K562 (cell line): ENCODE measurements at regions not wholly inside any gene's neighbourhood (a gene's known extent, or its start where the extent isn't known, plus 50 kb on each side); places are given as distances from the start of the nearest gene placed in this dataset.

Source experiments
- ATAC-seq: fragments of 200-7000 bp; cut with Tn5 transposase; 3 replicates; pipeline ENCODE4 v1.9.1; 2020; ENCODE audit warnings: moderate library complexity
- BruUV-seq: library from RNA; stranded (reverse); fragments of 400-500 nt; replicated peaks from 2 replicates; lab custom pipeline; 2021; lab: Mats Ljungman, UMichigan
- CTCF ChIA-PET: fragments of 300-600 bp; formaldehyde crosslinking; extraction: SDS; loops from one replicate; lab custom pipeline; 2021; ENCODE audit warnings: low intra/inter-chr PET ratio; lab: Yijun Ruan, JAX
- POLR2A ChIA-PET: fragments of 300-600, 350-650 bp; sonication (Branson Sonifier 250); formaldehyde crosslinking; extraction: SDS; loops from one replicate; lab custom pipeline; 2021; ENCODE audit warnings: antibody characterized with exemption, inconsistent platforms; lab: Yijun Ruan, JAX
- DNase-seq, 4 experiments: peaks; one replicate each; pipeline versions ENCODE4 v3.0.0 to v3.0.0-alpha.2; 2011 to 2018; ENCODE audit warnings: low spot score in 3 of 4, mixed read lengths in 3 of 4; ENCODE audit errors: extremely low read depth in 1 of 4
- FAIRE-seq: peaks from 2 replicates; lab custom pipeline; 2011; peaks lifted over from hg19 to GRCh38; lab: Jason Lieb, UNC
- H2AFZ ChIP-seq: 2 replicates; pipeline ENCODE4 v1.6.0; 2011; ENCODE audit warnings: low read depth, low read length, control low read depth, inconsistent platforms
- H3K27ac ChIP-seq: fragments of 200-600 bp; 3 replicates; pipeline ENCODE4 v1.8.0; 2011; ENCODE audit warnings: low read depth, mild to moderate bottlenecking, control low read depth, inconsistent platforms, low read length, moderate library complexity, mixed read lengths; ENCODE audit errors: extremely low read depth
- H3K27me3 ChIP-seq, 2 experiments: fragments of 300-600 bp in 1 of 2; 2 replicates in 1 of 2; 3 replicates in 1 of 2; pipeline versions ENCODE4 v1.6.0 to v1.8.0; 2011; ENCODE audit warnings: inconsistent platforms in 2 of 2, low read length in 2 of 2, mild to moderate bottlenecking in 1 of 2, mixed read lengths in 1 of 2, moderate library complexity in 1 of 2; ENCODE audit not compliant: control insufficient read depth in 2 of 2, insufficient read depth in 2 of 2
- H3K36me3 ChIP-seq: fragments of 300-600 bp; 3 replicates; pipeline ENCODE4 v1.8.0; 2011; ENCODE audit warnings: mild to moderate bottlenecking, low read length, inconsistent platforms; ENCODE audit not compliant: control insufficient read depth, insufficient read depth
- H3K4me1 ChIP-seq, 2 experiments: fragments of 200-600 bp in 1 of 2; replicated peaks in 1 of 2; 2 replicates in 1 of 2; 3 replicates in 1 of 2; pipeline versions ENCODE4 v1.5.1 to v1.8.0; 2011; ENCODE audit warnings: inconsistent platforms in 2 of 2, low read length in 2 of 2, mild to moderate bottlenecking in 1 of 2, mixed read lengths in 1 of 2, moderate library complexity in 1 of 2; ENCODE audit not compliant: control insufficient read depth in 2 of 2, insufficient read depth in 2 of 2
- H3K4me2 ChIP-seq: 2 replicates; pipeline ENCODE4 v1.6.1; 2011; ENCODE audit warnings: low read length, control low read depth, inconsistent platforms, mixed read lengths; ENCODE audit not compliant: insufficient read depth
- H3K4me3 ChIP-seq: fragments of 200-600 bp; sonication (generic), shearing (Covaris generic); 2 replicates; pipeline ENCODE4 v1.5.1; 2016; ENCODE audit warnings: control low read depth, inconsistent platforms
- H3K79me2 ChIP-seq: fragments of 200-600 bp; 3 replicates; pipeline ENCODE4 v1.8.0; 2011; ENCODE audit warnings: low read length, inconsistent platforms; ENCODE audit not compliant: control insufficient read depth, insufficient read depth
- H3K9ac ChIP-seq, 2 experiments: 2 replicates each; pipeline versions ENCODE4 v1.6.0 to v1.6.1; 2011; ENCODE audit warnings: low read depth in 2 of 2, low read length in 2 of 2, control low read depth in 1 of 2, inconsistent platforms in 1 of 2, mild to moderate bottlenecking in 1 of 2, mixed read lengths in 1 of 2; ENCODE audit not compliant: insufficient read depth in 1 of 2
- H3K9me1 ChIP-seq: one replicate; pipeline ENCODE4 v1.6.0; 2011; ENCODE audit warnings: inconsistent platforms, mild to moderate bottlenecking, low read length, moderate library complexity; ENCODE audit not compliant: control insufficient read depth, insufficient read depth
- H3K9me3 ChIP-seq: replicated peaks from 2 replicates; pipeline ENCODE4 v1.5.1; 2011; ENCODE audit warnings: low read depth, low read length, inconsistent platforms; ENCODE audit not compliant: control insufficient read depth, insufficient read depth
- H4K20me1 ChIP-seq: replicated peaks from 2 replicates; pipeline ENCODE4 v1.6.1; 2011; ENCODE audit warnings: low read length, inconsistent platforms, mixed read lengths; ENCODE audit not compliant: control insufficient read depth, insufficient read depth
- BRF1 ChIP-seq: IDR thresholded peaks from 3 replicates; pipeline ENCODE4 v1.6.1; 2011; ENCODE audit warnings: borderline replicate concordance, mild to moderate bottlenecking; ENCODE audit not compliant: insufficient read length; ENCODE audit errors: extremely low read depth
- CTCF ChIP-seq, 3 experiments: IDR thresholded peaks in 2 of 3; conservative IDR thresholded peaks in 1 of 3; 2 replicates each; pipeline ENCODE4 v1.5.1; 2011 to 2012; ENCODE audit warnings: low read length in 3 of 3, mild to moderate bottlenecking in 3 of 3, control low read depth in 2 of 3, improper control_type of control experiment in 1 of 3, inconsistent platforms in 1 of 3, low read depth in 1 of 3, mixed read lengths in 1 of 3, moderate library complexity in 1 of 3; ENCODE audit not compliant: insufficient read depth in 2 of 3
- KDM2B ChIP-seq: fragments of 250-450 bp; sonication (Bioruptor Pico); IDR thresholded peaks from 2 replicates; pipeline ENCODE4 v1.8.0; 2021; ENCODE audit warnings: mild to moderate bottlenecking, moderate library complexity
- MAFK ChIP-seq: IDR thresholded peaks from 2 replicates; pipeline ENCODE4 v1.6.1; 2011; ENCODE audit warnings: low read length, improper control_type of control experiment
- NFRKB ChIP-seq: fragments of 450-650 bp; IDR thresholded peaks from 2 replicates; pipeline ENCODE4 v1.6.1; 2016; ENCODE audit warnings: low read depth
- SAP30 ChIP-seq: fragments of 200-600 bp; sonication (generic); IDR thresholded peaks from 2 replicates; pipeline ENCODE4 v1.6.1; 2012; ENCODE audit warnings: borderline replicate concordance, low read depth, mild to moderate bottlenecking, moderate library complexity, low read length, control low read depth, inconsistent platforms; ENCODE audit not compliant: insufficient read depth, poor library complexity, severe bottlenecking
- STAT6 ChIP-seq: sonication (generic); formaldehyde crosslinking; IDR thresholded peaks from 2 replicates; pipeline ENCODE4 v1.8.1; 2023; ENCODE audit warnings: mild to moderate bottlenecking, missing genetic modification reagents
- TCF7L2 ChIP-seq: fragments of 150-350 bp; IDR thresholded peaks from 2 replicates; pipeline ENCODE4 v1.6.1; 2016; ENCODE audit warnings: low read depth, mild to moderate bottlenecking, low read length, moderate library complexity
- ZNF277 ChIP-seq: fragments of 250-450 bp; sonication (Bioruptor Pico); IDR thresholded peaks from 2 replicates; pipeline ENCODE4 v1.8.0; 2022; ENCODE audit warnings: inconsistent platforms, mild to moderate bottlenecking, moderate library complexity, borderline replicate concordance
- ZNF707 ChIP-seq: fragments of 250-450 bp; sonication (Bioruptor Pico); conservative IDR thresholded peaks from 2 replicates; pipeline ENCODE4 v1.8.0; 2022; ENCODE audit warnings: inconsistent platforms, mild to moderate bottlenecking, moderate library complexity
- in situ Hi-C: fragments of 300-500 bp; cut with MboI; formaldehyde crosslinking; loops from 4 replicates; pipeline ENCODE4 v1.15.0; 2018; ENCODE audit warnings: inconsistent platforms, mixed read lengths
- intact Hi-C: fragments of 100-400 bp; cut with micrococcal nuclease; formaldehyde crosslinking; loops from 2 replicates; pipeline ENCODE4 v1.14.2; 2022
- TF ChIP-seq, protein P1 (sequence below): fragments of 450-650 bp; IDR thresholded peaks from 2 replicates; pipeline ENCODE4 v1.6.1; 2016
- TF ChIP-seq, protein P2 (sequence below): sonication (generic); formaldehyde crosslinking; IDR thresholded peaks from 2 replicates; pipeline ENCODE4 v1.8.1; 2023; ENCODE audit warnings: mild to moderate bottlenecking, missing genetic modification reagents

DNA sequence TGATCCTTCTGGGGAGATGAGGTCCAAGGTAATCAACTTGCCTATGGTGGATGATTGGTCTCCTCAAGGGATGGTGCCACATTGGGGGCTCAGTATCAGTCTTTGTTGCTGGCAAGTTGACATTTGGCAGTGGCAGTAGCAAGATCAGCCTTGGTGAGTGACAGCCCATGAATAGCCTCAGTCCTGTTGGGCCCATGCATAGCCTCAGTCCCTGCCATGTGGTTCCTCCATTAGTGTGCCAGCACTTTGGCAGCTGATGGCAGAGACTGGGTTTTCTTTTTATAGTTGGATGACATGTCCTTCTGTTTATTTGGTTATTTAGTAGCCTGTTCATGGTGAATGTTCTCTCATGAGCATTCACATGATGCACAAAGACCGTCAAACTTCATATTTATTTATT lies 179.6 kb downstream of the CBLN1 start (continued):
- TF ChIP-seq CTCF (IDR thresholded peaks at IDR 0.05 in 2 of 3, conservative IDR thresholded peaks at IDR 0.05 in 1 of 3; ENCODE audit: insufficient read depth in 2 of 3, low read depth in 1 of 3, low read length in 3 of 3): no peak
- no peak for TF ChIP-seq TCF7L2
- no peak for TF ChIP-seq MAFK
- TF ChIP-seq ZNF277 (CRISPR knock-in tag): no peak
- TF ChIP-seq, all 486 proteins: peak for 0

DNA sequence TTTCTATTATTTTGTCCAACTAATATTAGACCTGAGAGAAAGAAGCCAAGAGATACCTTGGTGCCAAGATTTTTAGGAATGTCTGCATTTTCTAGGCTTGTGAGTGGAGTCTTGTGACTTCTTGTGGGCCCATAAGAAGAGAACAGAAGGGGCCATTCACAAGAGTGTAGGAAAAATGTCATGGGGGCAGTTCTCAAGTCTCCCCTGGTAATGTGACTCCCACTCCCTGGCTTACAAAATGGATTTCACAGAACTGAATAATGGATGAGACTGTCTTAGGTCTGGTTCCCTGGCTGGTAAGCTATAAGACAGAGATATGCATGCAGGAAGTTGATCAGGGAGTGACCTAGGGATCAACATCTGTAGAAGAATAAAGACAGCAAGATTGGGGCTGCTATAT lies 181.3 kb downstream of the CBLN1 start:
- no peak overlapping the region for H2AFZ ChIP-seq
- in situ Hi-C loops (no loop called here), intact Hi-C loops (no loop called here)
- BruUV-seq: no TSS peak
- ATAC-seq (no peak), DNase-seq (no peak), FAIRE-seq (no peak)
- ChIA-PET POLR2A (no interaction called here), CTCF (no interaction called here)
- H3K9me3 ChIP-seq: no peaks in the 10 kb centered on the region
- H3K4me3 ChIP-seq: no peak overlapping the region
- H3K4me2 ChIP-seq: no peak overlapping the region
- H3K4me1 ChIP-seq: no peaks in the 10 kb centered on the region
- H3K27ac ChIP-seq: no peak overlapping the region
- no peaks in the 10 kb centered on the region for H4K20me1 ChIP-seq
- H3K36me3 ChIP-seq: no peaks in the 10 kb centered on the region
- H3K79me2 ChIP-seq: no peaks in the 10 kb centered on the region
- H3K9ac ChIP-seq: no peak overlapping the region
- no peaks in the 10 kb centered on the region for H3K9me1 ChIP-seq
- no peaks in the 10 kb centered on the region for H3K27me3 ChIP-seq
- TF ChIP-seq STAT6 (no peak), KDM2B (CRISPR knock-in tag) (no peak), ZNF707 (CRISPR knock-in tag) (no peak), BRF1 (no peak), NFRKB (no peak), SAP30 (no peak)
- TF ChIP-seq, protein P1, sequence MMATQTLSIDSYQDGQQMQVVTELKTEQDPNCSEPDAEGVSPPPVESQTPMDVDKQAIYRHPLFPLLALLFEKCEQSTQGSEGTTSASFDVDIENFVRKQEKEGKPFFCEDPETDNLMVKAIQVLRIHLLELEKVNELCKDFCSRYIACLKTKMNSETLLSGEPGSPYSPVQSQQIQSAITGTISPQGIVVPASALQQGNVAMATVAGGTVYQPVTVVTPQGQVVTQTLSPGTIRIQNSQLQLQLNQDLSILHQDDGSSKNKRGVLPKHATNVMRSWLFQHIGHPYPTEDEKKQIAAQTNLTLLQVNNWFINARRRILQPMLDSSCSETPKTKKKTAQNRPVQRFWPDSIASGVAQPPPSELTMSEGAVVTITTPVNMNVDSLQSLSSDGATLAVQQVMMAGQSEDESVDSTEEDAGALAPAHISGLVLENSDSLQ: no peak
- TF ChIP-seq, protein P2, sequence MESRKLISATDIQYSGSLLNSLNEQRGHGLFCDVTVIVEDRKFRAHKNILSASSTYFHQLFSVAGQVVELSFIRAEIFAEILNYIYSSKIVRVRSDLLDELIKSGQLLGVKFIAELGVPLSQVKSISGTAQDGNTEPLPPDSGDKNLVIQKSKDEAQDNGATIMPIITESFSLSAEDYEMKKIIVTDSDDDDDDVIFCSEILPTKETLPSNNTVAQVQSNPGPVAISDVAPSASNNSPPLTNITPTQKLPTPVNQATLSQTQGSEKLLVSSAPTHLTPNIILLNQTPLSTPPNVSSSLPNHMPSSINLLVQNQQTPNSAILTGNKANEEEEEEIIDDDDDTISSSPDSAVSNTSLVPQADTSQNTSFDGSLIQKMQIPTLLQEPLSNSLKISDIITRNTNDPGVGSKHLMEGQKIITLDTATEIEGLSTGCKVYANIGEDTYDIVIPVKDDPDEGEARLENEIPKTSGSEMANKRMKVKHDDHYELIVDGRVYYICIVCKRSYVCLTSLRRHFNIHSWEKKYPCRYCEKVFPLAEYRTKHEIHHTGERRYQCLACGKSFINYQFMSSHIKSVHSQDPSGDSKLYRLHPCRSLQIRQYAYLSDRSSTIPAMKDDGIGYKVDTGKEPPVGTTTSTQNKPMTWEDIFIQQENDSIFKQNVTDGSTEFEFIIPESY (CRISPR knock-in tag): no peak
